Stomach (tissue), 8 donors: ENCODE measurements at regions not wholly inside any gene's neighbourhood (a gene's known extent, or its start where the extent isn't known, plus 50 kb on each side); places are given as distances from the start of the nearest gene placed in this dataset.
"Not testable (repeated sequence)": the region's sequence is repeated elsewhere in the genome, so short reads cannot be mapped to it uniquely, and the experiment has no call there.

Experiments
- DNase-seq, 2 donors: peaks; one replicate each; pipeline versions ENCODE4 v3.0.0 to v3.0.0-alpha.2; 2013 to 2019
- H3K27ac ChIP-seq, 5 donors: fragments of 200-600 bp in 4 of 5; sonication (generic) in 4 of 5; one replicate each; pipeline ENCODE4 v1.5.1; 2013 to 2019; ENCODE audit warnings: mild to moderate bottlenecking in 1 of 5, moderate library complexity in 1 of 5
- H3K27me3 ChIP-seq, 3 donors: fragments of 200-600 bp; sonication (generic); one replicate each; pipeline ENCODE4 v1.5.1; 2017 to 2019; ENCODE audit warnings: mixed run types in 1 of 3
- H3K36me3 ChIP-seq, 4 donors: fragments of 200-600 bp; sonication (generic); 1 replicate in 3 of 4; 2 replicates in 1 of 4; pipeline ENCODE4 v1.5.1; 2016 to 2019
- H3K4me1 ChIP-seq, 4 donors: fragments of 200-600 bp; sonication (generic); one replicate each; pipeline ENCODE4 v1.5.1; 2016 to 2019
- H3K4me3 ChIP-seq, 4 donors: fragments of 200-600 bp; sonication (generic) in 3 of 4; one replicate each; pipeline ENCODE4 v1.5.1; 2016 to 2019; ENCODE audit warnings: mild to moderate bottlenecking in 1 of 4
- H3K9me3 ChIP-seq, 4 donors: fragments of 200-600 bp; sonication (generic); one replicate each; pipeline ENCODE4 v1.5.1; 2016 to 2019
- CTCF ChIP-seq, 7 experiments: fragments of 450-650 bp in 4 of 7; fragments of 200-600 bp in 3 of 7; sonication (generic) in 3 of 7; IDR thresholded peaks; one replicate each; pipeline ENCODE4 v1.5.1; 2016 to 2019; ENCODE audit warnings: antibody characterized with exemption in 7 of 7, control low read depth in 2 of 7, mild to moderate bottlenecking in 1 of 7
- EP300 ChIP-seq: sonication (generic); formaldehyde crosslinking; IDR thresholded peaks from one replicate; pipeline ENCODE4 v1.6.1; 2017; ENCODE audit warnings: antibody characterized with exemption
- POLR2A ChIP-seq, 4 donors: fragments of 450-650 bp; IDR thresholded peaks; one replicate each; pipeline ENCODE4 v1.6.1; 2016; ENCODE audit warnings: antibody characterized with exemption in 4 of 4, control low read depth in 2 of 4, mild to moderate bottlenecking in 1 of 4, moderate library complexity in 1 of 4
- POLR2AphosphoS5 ChIP-seq, 3 donors: sonication (generic); formaldehyde crosslinking; IDR thresholded peaks; one replicate each; pipeline ENCODE4 v1.6.1; 2016; ENCODE audit warnings: antibody characterized with exemption in 3 of 3
- WGBS, 5 donors: extraction: QIAGEN DNeasy Blood & Tissue Kit in 3 of 5; methylation state at CpG; one replicate each; pipeline versions ENCODE4 v1.1.5 to v1.1.7; 2013 to 2018; 5-methylcytosine and 5-hydroxymethylcytosine counted together
- intact Hi-C: fragments of 100-400 bp; cut with DNase I; formaldehyde crosslinking; loops from one replicate; pipeline ENCODE4 v1.15.1; 2023; ENCODE audit warnings: low total_unique reads
- donor health status: healthy with polysubstance abuse.
- donor health status: Bipolar disorder and iron deficiency.
- donor health status: healthy.

DNA sequence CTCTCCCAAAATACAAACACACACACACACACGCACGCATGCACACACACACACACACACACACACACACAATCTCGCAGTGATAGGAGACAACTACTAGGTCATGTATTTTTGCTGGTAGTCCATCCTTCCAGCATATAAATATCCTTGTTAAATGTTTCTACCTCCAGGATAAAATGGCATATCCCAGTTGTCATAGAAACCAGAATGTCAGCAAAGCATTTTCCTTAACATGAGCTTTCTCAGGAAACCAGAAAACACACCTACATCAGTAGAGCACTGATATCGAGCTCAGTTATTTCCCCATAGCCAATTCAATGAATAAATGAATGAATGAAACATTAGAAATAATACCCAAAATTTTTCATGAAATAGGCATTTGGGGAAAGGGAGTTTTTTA lies 115.7 kb downstream of the PWWP3B start:
- Histone ChIP-seq H3K27me3 (no peaks in the 10 kb centered on the region), H3K27ac (no peak overlapping the region), H3K4me1 (no peaks in the 10 kb centered on the region), H3K4me3 (no peak overlapping the region), H3K36me3 (no peaks in the 10 kb centered on the region), H3K9me3 (no peaks in the 10 kb centered on the region)
- 69 to 89% (median 78%) methylated on average over 1 to 4 of the region's 4 CpGs for WGBS, 5 donors
- intact Hi-C loops: no loop called here
- no peak for DNase-seq
- TF ChIP-seq POLR2A (IDR thresholded peaks at IDR 0.05) (no peak), CTCF (IDR thresholded peaks at IDR 0.05) (no peak), EP300 (no peak), POLR2AphosphoS5 (IDR thresholded peaks at IDR 0.05) (no peak)

GRCh38 chrX:106284431-106285025 lies 116.4 kb downstream of the PWWP3B start:
- TF ChIP-seq POLR2A (IDR thresholded peaks at IDR 0.05): no peak
- no peaks in the 10 kb centered on the region for H3K36me3 ChIP-seq
- no peak for DNase-seq
- H3K4me3 ChIP-seq: no peak overlapping the region
- H3K27ac ChIP-seq: no peak overlapping the region
- 26 to 57% (median 42%) methylated on average over 2 of the region's 2 CpGs for WGBS, 5 donors
- H3K9me3 ChIP-seq: no peaks in the 10 kb centered on the region
- intact Hi-C loops: no loop called here
- no peaks in the 10 kb centered on the region for H3K27me3 ChIP-seq
- no peaks in the 10 kb centered on the region for H3K4me1 ChIP-seq

- Histone ChIP-seq H3K9me3 (no peaks in the 10 kb centered on the region), H3K36me3 (no peaks in the 10 kb centered on the region), H3K27me3 (no peaks in the 10 kb centered on the region), H3K4me1 (no peaks in the 10 kb centered on the region), H3K27ac (no peak overlapping the region), H3K4me3 (no peak overlapping the region)
- no peak for DNase-seq
- intact Hi-C loops: no loop called here
- 24 to 50% (median 32%) methylated on average over 1 of the region's 1 CpG for WGBS, 5 donors
- TF ChIP-seq POLR2A (IDR thresholded peaks at IDR 0.05) (no peak), CTCF (IDR thresholded peaks at IDR 0.05) (no peak), EP300 (no peak), POLR2AphosphoS5 (IDR thresholded peaks at IDR 0.05) (no peak)
Observed at GRCh38 chrX:106286053-106286650, 118.0 kb downstream of the PWWP3B start.

- H3K4me1 ChIP-seq, H3K27me3 ChIP-seq, H3K9me3 ChIP-seq, H3K4me3 ChIP-seq, DNase-seq, intact Hi-C loops, H3K27ac ChIP-seq, H3K36me3 ChIP-seq: not testable (repeated sequence)
- WGBS, 5 donors: no CpG with 5 or more reads among the region's 5 CpGs
Observed at GRCh38 chrX:106290778-106291177, 122.7 kb downstream of the PWWP3B start.

- H3K4me1 ChIP-seq, DNase-seq, H3K9me3 ChIP-seq, H3K27ac ChIP-seq, intact Hi-C loops, H3K27me3 ChIP-seq, H3K36me3 ChIP-seq, H3K4me3 ChIP-seq: not testable (repeated sequence)
- WGBS, 5 donors: no CpG with 5 or more reads among the region's 9 CpGs
Observed at GRCh38 chrX:106291779-106292390, 123.8 kb downstream of the PWWP3B start.

DNA sequence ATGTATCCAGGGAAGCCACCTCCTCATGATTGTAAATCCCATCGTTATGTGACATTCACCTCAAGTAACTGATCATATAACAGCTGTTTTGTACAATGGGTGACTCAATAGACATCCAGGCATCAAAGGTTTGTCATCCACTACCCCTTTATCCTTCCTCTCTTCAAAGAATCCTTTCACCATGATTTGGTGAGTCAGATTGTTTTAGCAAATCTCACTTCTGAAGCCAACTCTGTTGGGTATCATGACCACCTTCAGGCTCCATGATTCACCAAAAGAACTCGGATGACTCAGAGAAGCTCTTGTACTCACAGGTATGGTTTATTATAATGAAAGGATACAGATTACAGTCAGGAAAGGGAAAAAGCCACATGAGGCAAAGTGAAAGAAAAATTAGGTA lies 132.1 kb downstream of the PWWP3B start:
- no peak for DNase-seq
- no peak for TF ChIP-seq POLR2A (IDR thresholded peaks at IDR 0.05)
- no peak for TF ChIP-seq EP300
- TF ChIP-seq CTCF (IDR thresholded peaks at IDR 0.05): no peak
- TF ChIP-seq POLR2AphosphoS5 (IDR thresholded peaks at IDR 0.05): no peak
- WGBS, 5 donors: 62 to 82% (median 67%) methylated on average over 2 of the region's 2 CpGs
- Histone ChIP-seq H3K4me1 (no peaks in the 10 kb centered on the region), H3K36me3 (no peaks in the 10 kb centered on the region), H3K27me3 (no peaks in the 10 kb centered on the region), H3K9me3 (no peaks in the 10 kb centered on the region), H3K4me3 (no peak overlapping the region), H3K27ac (no peak overlapping the region)
- intact Hi-C loops: no loop called here
